Pancreas (tissue), 10 donors: ENCODE measurements at regions not wholly inside any gene's neighbourhood (a gene's known extent, or its start where the extent isn't known, plus 50 kb on each side); places are given as distances from the start of the nearest gene placed in this dataset.

Experiments used
- ATAC-seq, 4 donors: fragments of 200-7000 bp; cut with Tn5 transposase; one replicate each; pipeline versions ENCODE4 v1.8.0 to v1.9.1; 2020; ENCODE audit warnings: mild to moderate bottlenecking in 4 of 4, moderate library complexity in 4 of 4
- DNase-seq, 6 donors: peaks; one replicate each; pipeline ENCODE4 v3.0.0-alpha.2; 2020
- FAIRE-seq: peaks from 2 replicates; lab custom pipeline; 2012; peaks lifted over from hg19 to GRCh38; lab: Jason Lieb, UNC
- H3K27ac ChIP-seq, 4 donors: fragments of 200-600 bp; sonication (generic); 1 replicate in 3 of 4; 2 replicates in 1 of 4; pipeline versions ENCODE4 v1.5.0 to v1.8.0; 2020
- H3K27me3 ChIP-seq, 4 donors: fragments of 200-600 bp; one replicate each; pipeline ENCODE4 v1.8.0; 2021
- H3K36me3 ChIP-seq, 3 donors: fragments of 200-600 bp; sonication (generic) in 1 of 3; one replicate each; pipeline versions ENCODE4 v1.5.0 to v1.8.0; 2020 to 2021
- H3K4me1 ChIP-seq, 3 donors: fragments of 200-600 bp; one replicate each; pipeline ENCODE4 v1.8.0; 2021
- H3K4me3 ChIP-seq, 4 donors: fragments of 200-600 bp; sonication (generic) in 2 of 4; one replicate each; pipeline versions ENCODE4 v1.5.0 to v1.8.0; 2020 to 2021
- H3K9me3 ChIP-seq, 4 donors: fragments of 200-600 bp; one replicate each; pipeline ENCODE4 v1.8.0; 2021
- CTCF ChIP-seq, 4 donors: fragments of 200-600 bp; sonication (generic) in 3 of 4; IDR thresholded peaks; one replicate each; pipeline versions ENCODE4 v1.5.0 to v1.8.0; 2021; ENCODE audit warnings: antibody characterized with exemption in 4 of 4
- WGBS, 2 donors: extraction: QIAGEN DNeasy Blood & Tissue Kit; methylation state at CpG; one replicate each; pipeline ENCODE4 v1.1.7; 2013; 5-methylcytosine and 5-hydroxymethylcytosine counted together
- intact Hi-C, 3 donors: fragments of 100-400 bp; cut with DNase I; formaldehyde crosslinking; loops; one replicate each; pipeline versions ENCODE4 v1.11.1 to v1.14.2; 2022
- donor health status: healthy with polysubstance abuse.
- donor health status: DM: no; HTN: no; CAD: no; lungs with moderate emphysema.
- donor health status: DM: no; HTN: no; CAD: no.
- donor health status: control.
- donor health status: control.
- donor health status: Bipolar disorder and iron deficiency.
- donor health status: DM: yes; HTN: yes; CAD: no.
- donor health status: DM: no; HTN: no; CAD: no.
- donor health status: DM: no; HTN: no; CAD: no.
- donor health status: DM: yes; HTN: yes; CAD: no.

- no peaks in the 10 kb centered on the region for H3K36me3 ChIP-seq
- H3K27ac ChIP-seq = no peak overlapping the region
- no peak overlapping the region for H3K4me3 ChIP-seq
- no peak for FAIRE-seq
- H3K27me3 ChIP-seq = no peaks in the 10 kb centered on the region
- H3K9me3 ChIP-seq = no peaks in the 10 kb centered on the region
- 67 to 68% methylated on average over 8 of the region's 8 CpGs for WGBS, 2 donors
- intact Hi-C loops = no loop called here
- no peaks in the 10 kb centered on the region for H3K4me1 ChIP-seq
- no peak for TF ChIP-seq CTCF (IDR thresholded peaks at IDR 0.05)
- no peak for DNase-seq
- ATAC-seq = no peak
These were observed 174.5 kb downstream of the C5orf15 start for GRCh38 chr5:133793756-133794465.

- FAIRE-seq (no peak), ATAC-seq (no peak), DNase-seq (no peak)
- H3K27ac ChIP-seq = no peak overlapping the region
- H3K27me3 ChIP-seq = no peaks in the 10 kb centered on the region
- no peaks in the 10 kb centered on the region for H3K4me1 ChIP-seq
- no peak overlapping the region for H3K4me3 ChIP-seq
- WGBS, 2 donors = 44 to 58% methylated on average over 4 of the region's 4 CpGs
- H3K36me3 ChIP-seq = no peaks in the 10 kb centered on the region
- no peak for TF ChIP-seq CTCF (IDR thresholded peaks at IDR 0.05)
- no peaks in the 10 kb centered on the region for H3K9me3 ChIP-seq
- intact Hi-C loops = no loop called here
These were observed 175.8 kb downstream of the C5orf15 start for GRCh38 chr5:133792655-133793054.

GRCh38 chr5:133792024-133792423 lies 176.4 kb downstream of the C5orf15 start:
- no peak for FAIRE-seq
- no peak for TF ChIP-seq CTCF (IDR thresholded peaks at IDR 0.05)
- Histone ChIP-seq H3K4me3 (no peak overlapping the region), H3K9me3 (no peaks in the 10 kb centered on the region), H3K36me3 (no peaks in the 10 kb centered on the region), H3K27ac (no peak overlapping the region), H3K27me3 (no peaks in the 10 kb centered on the region), H3K4me1 (no peaks in the 10 kb centered on the region)
- no peak for ATAC-seq
- no peak for DNase-seq
- intact Hi-C loops = no loop called here

GRCh38 chr5:133790898-133791297 lies 177.5 kb downstream of the C5orf15 start:
- Histone ChIP-seq H3K36me3 (no peaks in the 10 kb centered on the region), H3K9me3 (no peaks in the 10 kb centered on the region), H3K4me1 (no peaks in the 10 kb centered on the region), H3K4me3 (no peak overlapping the region), H3K27ac (no peak overlapping the region), H3K27me3 (no peaks in the 10 kb centered on the region)
- no peak for TF ChIP-seq CTCF (IDR thresholded peaks at IDR 0.05)
- DNase-seq = no peak
- FAIRE-seq = no peak
- intact Hi-C loops = no loop called here
- 80 to 89% methylated on average over 1 of the region's 1 CpG for WGBS, 2 donors
- no peak for ATAC-seq

GRCh38 chr5:133789428-133789827 lies 177.1 kb upstream of the FSTL4 start:
- Histone ChIP-seq H3K9me3 (no peaks in the 10 kb centered on the region), H3K27ac (no peak overlapping the region), H3K27me3 (no peaks in the 10 kb centered on the region), H3K36me3 (no peaks in the 10 kb centered on the region), H3K4me1 (no peaks in the 10 kb centered on the region), H3K4me3 (no peak overlapping the region)
- intact Hi-C loops = no loop called here
- TF ChIP-seq CTCF (IDR thresholded peaks at IDR 0.05) = no peak
- no peak for ATAC-seq
- 45 to 56% methylated on average over 3 of the region's 3 CpGs for WGBS, 2 donors
- DNase-seq = no peak
- FAIRE-seq = no peak
